ENCODE measurements at regions not wholly inside any gene's neighbourhood (a gene's known extent, or its start where the extent isn't known, plus 50 kb on each side); places are given as distances from the start of the nearest gene placed in this dataset.

DNA sequence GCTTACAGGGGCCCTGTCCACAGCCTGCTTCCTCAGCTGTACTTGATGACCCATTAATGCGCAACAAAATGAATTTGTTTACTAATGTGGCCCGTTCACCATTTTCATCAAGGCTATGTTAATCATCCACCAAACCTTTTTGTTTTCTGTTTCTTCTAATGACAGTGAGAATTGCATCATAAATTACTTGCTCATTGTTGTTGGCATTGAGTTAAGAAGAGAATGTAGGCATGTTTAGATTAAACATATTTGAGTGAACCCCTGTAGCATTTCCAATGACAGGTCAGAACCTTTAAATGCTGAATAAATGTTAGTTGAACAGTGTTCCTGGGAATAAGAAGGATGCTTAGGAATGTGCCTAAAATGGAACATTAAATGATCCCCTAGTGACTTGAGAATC, 183.4 kb downstream of the SPRY1 start:
- H3K27ac ChIP-seq (ENCODE audit: low read depth), result no peak overlapping the region
- no peak overlapping the region for H3K4me3 ChIP-seq (ENCODE audit: low read depth, low read length)
- whole genome bisulfite sequencing, result 92% methylated on average over 2 of the region's 2 CpGs
- no peaks in the 10 kb centered on the region for H3K4me1 ChIP-seq (ENCODE audit: insufficient read depth)
- no peaks in the 10 kb centered on the region for H3K36me3 ChIP-seq (ENCODE audit: insufficient read depth)
- no peak for DNase-seq (ENCODE audit: extremely low spot score)

DNA sequence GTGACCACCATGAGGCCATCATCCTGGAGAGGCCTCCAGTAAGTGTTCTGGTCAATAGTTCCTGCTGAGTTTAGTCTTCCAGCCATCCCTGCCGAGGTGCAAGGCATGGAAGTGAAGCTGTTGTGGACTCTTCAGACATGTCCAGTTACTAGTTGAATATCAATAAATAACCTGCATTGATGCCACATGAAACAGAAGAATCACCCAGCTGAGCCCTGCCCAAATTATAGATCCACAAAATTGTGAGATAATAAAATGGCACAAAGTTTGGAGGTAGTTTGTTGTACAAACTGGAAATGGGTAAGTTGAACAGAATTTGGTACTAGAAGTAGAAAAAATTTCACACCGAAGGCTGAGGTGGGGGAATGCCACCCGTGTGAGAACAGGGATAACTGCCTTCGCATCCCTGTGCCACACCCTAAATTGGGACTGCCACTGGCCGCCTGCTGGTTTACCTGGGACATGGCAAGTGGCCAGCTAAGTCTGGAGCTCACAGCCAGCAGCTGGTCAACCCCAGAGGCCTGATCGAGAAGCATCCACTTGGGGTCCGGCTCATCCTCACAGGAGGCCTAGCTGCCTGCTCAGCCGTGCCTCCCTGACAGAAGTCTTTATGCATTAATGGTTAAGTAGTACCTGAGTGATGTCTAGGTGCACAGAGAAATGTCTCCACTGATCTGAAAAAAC, 184.5 kb downstream of the SPRY1 start:
- no peak for DNase-seq (ENCODE audit: extremely low spot score)
- 97% methylated on average over 8 of the region's 8 CpGs for WGBS
- Histone ChIP-seq H3K4me1 (ENCODE audit: insufficient read depth) (no peaks in the 10 kb centered on the region), H3K36me3 (ENCODE audit: insufficient read depth) (no peaks in the 10 kb centered on the region), H3K27ac (ENCODE audit: low read depth) (no peak overlapping the region), H3K4me3 (ENCODE audit: low read depth, low read length) (no peak overlapping the region)

DNA sequence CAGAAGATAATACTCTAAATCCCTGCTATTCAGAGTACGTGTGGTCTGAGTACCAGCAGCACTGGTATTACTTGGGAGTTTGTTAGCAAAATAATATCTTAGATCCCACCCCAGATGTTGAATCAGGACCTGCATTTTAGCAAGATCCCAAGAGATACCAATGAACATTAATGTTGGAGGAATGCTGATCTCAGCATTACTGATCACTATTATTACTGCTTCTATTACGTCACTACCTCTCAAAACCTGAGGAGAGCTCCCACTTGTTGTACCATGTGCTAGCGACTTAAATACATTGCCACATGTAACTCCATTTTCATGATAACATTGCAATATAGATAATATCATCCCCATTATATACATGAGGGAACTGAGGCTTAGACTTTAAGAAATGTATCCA, 185.2 kb downstream of the SPRY1 start:
- Histone ChIP-seq H3K4me3 (ENCODE audit: low read depth, low read length) (no peak overlapping the region), H3K36me3 (ENCODE audit: insufficient read depth) (no peaks in the 10 kb centered on the region), H3K4me1 (ENCODE audit: insufficient read depth) (no peaks in the 10 kb centered on the region), H3K27ac (ENCODE audit: low read depth) (no peak overlapping the region)
- DNase-seq (ENCODE audit: extremely low spot score), result no peak
- 95% methylated on average over 3 of the region's 3 CpGs for WGBS

DNA sequence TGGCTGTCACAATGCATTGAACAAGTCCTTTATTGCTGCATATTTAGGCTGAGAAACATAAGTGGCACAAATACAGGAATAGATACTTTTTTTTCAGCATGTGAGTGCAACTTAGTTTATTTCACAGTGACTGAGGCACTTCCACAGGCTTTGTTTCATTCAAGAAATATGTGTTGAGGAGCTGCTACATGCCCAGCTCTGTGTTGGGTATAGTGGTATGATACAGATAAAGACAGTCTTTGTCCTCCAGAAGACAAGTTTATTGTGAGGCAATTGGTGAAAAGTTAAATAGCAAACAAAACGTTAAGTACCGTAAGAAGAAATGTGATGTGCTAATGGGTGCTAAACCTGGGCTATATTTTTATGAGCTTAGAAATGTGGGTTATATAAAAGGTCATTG, 186.4 kb downstream of the SPRY1 start:
- no peaks in the 10 kb centered on the region for H3K36me3 ChIP-seq (ENCODE audit: insufficient read depth)
- 85% methylated on average over 2 of the region's 2 CpGs for WGBS
- no peak overlapping the region for H3K4me3 ChIP-seq (ENCODE audit: low read depth, low read length)
- no peak overlapping the region for H3K27ac ChIP-seq (ENCODE audit: low read depth)
- DNase-seq (ENCODE audit: extremely low spot score), result no peak
- no peaks in the 10 kb centered on the region for H3K4me1 ChIP-seq (ENCODE audit: insufficient read depth)

DNA sequence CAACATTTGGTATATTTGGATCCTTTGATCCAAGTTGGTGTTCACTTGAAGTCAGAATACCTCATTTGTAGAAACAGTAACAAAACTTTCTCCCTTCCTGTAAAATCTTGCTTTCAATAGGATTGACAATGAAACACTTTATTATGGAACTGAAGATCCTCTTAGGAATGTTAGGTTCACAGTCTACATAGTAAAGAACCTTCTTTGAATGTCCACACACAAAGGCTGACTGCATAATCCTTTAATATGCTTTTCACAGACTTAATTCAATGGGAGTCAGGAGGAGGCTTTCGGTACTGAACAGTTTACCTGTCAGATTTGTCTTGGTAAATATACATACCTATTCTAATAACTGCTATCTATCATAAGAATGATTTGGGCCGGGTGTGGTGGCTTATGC, 188.5 kb downstream of the SPRY1 start:
- Histone ChIP-seq H3K4me3 (ENCODE audit: low read depth, low read length) (no peak overlapping the region), H3K36me3 (ENCODE audit: insufficient read depth) (no peaks in the 10 kb centered on the region), H3K27ac (ENCODE audit: low read depth) (no peak overlapping the region), H3K4me1 (ENCODE audit: insufficient read depth) (no peaks in the 10 kb centered on the region)
- no peak for DNase-seq (ENCODE audit: extremely low spot score)
- 98% methylated on average over 2 of the region's 2 CpGs for WGBS

DNA sequence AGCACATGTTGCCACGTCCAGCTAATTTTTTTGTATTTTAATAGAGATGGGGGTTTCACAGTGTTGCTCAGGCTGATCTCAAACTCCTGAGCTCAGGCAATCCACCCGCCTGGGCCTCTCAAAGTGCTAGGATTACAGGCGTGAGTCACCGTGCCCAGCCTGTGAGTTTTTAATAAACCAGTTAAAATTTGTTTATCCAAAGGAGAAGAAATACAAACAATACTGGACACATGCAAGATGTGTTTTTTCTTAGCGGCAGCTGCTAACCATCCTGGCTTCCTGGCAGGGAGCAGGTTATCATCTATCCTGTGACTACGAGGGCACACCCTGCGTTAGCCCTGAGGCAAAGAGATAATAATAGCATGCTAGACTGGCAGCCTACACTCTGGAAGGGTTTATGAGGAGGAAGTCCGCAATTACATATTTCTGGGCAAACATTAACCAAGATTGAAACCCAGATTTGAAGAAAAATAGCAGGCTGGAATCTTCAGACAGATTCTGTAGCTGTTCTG, 191.4 kb downstream of the SPRY1 start:
- DNase-seq (ENCODE audit: extremely low spot score), result peak; percentile 20
- 28% methylated on average over 8 of the region's 8 CpGs for WGBS
- Histone ChIP-seq H3K27ac (ENCODE audit: low read depth) (peak overlapping the region; percentile 62), H3K4me3 (ENCODE audit: low read depth, low read length) (no peak overlapping the region), H3K4me1 (ENCODE audit: insufficient read depth) (no peaks in the 10 kb centered on the region), H3K36me3 (ENCODE audit: insufficient read depth) (no peaks in the 10 kb centered on the region)

DNA sequence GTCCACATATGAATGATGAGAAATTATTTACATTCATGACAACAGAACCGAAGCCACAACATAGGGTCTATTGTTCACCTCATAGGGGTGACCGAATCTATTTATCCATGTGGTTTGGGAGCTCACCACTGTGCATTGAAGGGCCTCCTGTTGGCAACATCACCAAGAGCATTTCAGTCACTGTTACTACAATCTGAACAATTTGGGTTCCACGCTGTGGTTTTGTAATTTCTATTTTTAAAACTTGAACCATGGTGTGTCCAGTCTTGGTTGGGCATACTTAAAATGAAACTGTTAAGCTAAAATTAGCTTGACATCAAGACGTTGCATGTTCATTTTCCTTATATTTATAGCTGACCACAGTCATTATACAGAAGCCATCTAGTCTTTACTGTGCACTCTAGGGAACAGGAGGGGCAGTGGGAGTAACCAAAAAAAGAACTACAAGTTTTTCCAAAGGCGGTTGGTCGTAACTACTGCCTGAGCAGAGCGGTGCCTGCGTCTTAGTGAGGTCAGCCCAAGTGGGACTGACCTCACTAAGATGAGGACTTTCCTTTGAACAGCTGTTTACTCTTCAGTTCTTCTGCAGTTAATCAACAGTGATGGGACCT, 192.1 kb downstream of the SPRY1 start:
- 55% methylated on average over 8 of the region's 8 CpGs for WGBS
- Histone ChIP-seq H3K4me3 (ENCODE audit: low read depth, low read length) (no peak overlapping the region), H3K36me3 (ENCODE audit: insufficient read depth) (no peaks in the 10 kb centered on the region), H3K4me1 (ENCODE audit: insufficient read depth) (no peaks in the 10 kb centered on the region), H3K27ac (ENCODE audit: low read depth) (peak overlapping the region; percentile 62)
- DNase-seq (ENCODE audit: extremely low spot score), result no peak

DNA sequence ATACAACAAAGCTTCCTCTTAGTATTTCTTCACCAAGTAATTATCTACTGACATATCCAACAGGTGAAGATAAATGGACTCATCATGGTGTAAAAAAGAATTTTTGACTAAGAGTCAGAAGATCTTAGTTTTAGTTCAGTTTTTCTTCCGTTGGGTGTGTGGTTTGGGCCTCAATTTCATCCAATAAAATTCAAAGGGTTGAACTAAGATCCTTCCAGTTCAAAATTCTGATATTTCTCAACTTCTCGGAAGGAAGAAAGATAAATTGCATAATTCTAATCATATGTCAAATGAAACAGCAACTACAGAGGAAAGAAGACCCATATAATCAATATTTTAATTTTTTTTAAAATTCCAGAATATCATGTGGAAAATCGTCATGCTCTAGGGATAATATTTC, 192.7 kb downstream of the SPRY1 start:
- DNase-seq (ENCODE audit: extremely low spot score), result no peak
- H3K36me3 ChIP-seq (ENCODE audit: insufficient read depth), result no peaks in the 10 kb centered on the region
- no peak overlapping the region for H3K27ac ChIP-seq (ENCODE audit: low read depth)
- H3K4me3 ChIP-seq (ENCODE audit: low read depth, low read length), result no peak overlapping the region
- 82% methylated on average over 3 of the region's 3 CpGs for WGBS
- no peaks in the 10 kb centered on the region for H3K4me1 ChIP-seq (ENCODE audit: insufficient read depth)

DNA sequence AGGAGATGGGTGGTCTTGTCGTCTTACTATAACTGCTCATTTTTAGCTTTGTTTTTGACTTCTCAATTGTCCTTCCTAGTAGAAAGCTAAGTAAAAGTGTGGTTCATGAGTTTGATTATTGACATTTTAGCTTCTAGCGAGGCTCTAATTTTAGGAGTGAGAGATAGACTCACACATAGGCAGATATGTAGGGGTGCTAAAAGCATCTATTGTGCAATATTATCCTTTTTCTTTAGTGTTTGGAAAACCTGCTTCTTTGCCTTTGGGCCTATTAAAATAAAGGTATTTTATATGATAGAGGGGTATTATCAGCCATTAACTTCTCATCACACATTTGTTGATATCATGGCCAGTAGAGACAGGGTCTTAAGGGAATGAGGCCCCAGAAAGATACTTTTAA, 195.3 kb downstream of the SPRY1 start:
- no peak for DNase-seq (ENCODE audit: extremely low spot score)
- WGBS, result 95% methylated on average over 2 of the region's 2 CpGs
- H3K4me3 ChIP-seq (ENCODE audit: low read depth, low read length), result no peak overlapping the region

DNA sequence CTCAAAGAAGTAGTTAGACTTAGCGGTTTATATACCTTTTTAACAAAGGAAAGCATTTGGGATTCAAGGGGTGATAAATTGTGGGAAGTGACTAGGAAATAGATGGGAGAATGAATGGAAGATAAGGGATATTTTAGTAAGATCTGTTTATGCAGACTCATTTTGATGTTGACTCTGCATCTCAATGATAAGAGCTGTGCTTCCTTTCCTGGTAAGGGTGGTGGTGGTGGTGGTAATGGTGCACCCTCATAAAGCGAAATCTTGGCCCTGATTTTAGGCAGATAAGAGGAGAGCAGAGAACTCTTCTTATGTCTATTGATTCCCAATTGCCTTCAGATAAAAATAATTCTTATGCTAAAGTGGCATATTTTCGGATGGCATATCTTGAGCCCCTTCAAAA, 197.1 kb downstream of the SPRY1 start:
- H3K4me3 ChIP-seq (ENCODE audit: low read depth, low read length), result no peak overlapping the region
- no peak for DNase-seq (ENCODE audit: extremely low spot score)
- no peaks in the 10 kb centered on the region for H3K36me3 ChIP-seq (ENCODE audit: insufficient read depth)
- H3K4me1 ChIP-seq (ENCODE audit: insufficient read depth), result no peaks in the 10 kb centered on the region
- no peak overlapping the region for H3K27ac ChIP-seq (ENCODE audit: low read depth)
- WGBS, result 90% methylated on average over 3 of the region's 3 CpGs

More for the DNA sequence above, 195.3 kb downstream of the SPRY1 start:
- Histone ChIP-seq H3K4me1 (ENCODE audit: insufficient read depth) (no peaks in the 10 kb centered on the region), H3K36me3 (ENCODE audit: insufficient read depth) (no peaks in the 10 kb centered on the region), H3K27ac (ENCODE audit: low read depth) (peak overlapping the region; percentile 18)

DNA sequence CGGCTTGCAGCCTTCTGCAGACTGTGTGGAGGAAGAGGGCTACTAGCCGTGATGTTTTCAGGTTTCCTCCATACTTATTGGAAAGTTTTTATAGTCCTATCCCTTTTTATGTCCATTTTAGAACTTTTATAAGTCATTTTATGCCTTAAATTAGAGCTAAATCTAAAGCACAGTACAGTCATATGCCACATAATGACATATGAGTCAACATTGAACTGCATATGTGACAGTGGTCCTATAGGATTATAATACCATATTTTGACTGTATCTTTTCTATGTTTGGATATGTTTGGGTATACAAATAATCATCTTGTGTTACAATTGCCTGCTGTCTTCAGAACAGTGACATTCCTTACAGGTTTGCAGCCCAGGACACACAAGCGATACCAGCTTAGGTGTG, 200.2 kb downstream of the SPRY1 start:
- no peak overlapping the region for H3K27ac ChIP-seq (ENCODE audit: low read depth)
- no peaks in the 10 kb centered on the region for H3K4me1 ChIP-seq (ENCODE audit: insufficient read depth)
- H3K36me3 ChIP-seq (ENCODE audit: insufficient read depth), result no peaks in the 10 kb centered on the region
- DNase-seq (ENCODE audit: extremely low spot score), result no peak
- no peak overlapping the region for H3K4me3 ChIP-seq (ENCODE audit: low read depth, low read length)
- WGBS, result 98% methylated on average over 3 of the region's 3 CpGs

DNA sequence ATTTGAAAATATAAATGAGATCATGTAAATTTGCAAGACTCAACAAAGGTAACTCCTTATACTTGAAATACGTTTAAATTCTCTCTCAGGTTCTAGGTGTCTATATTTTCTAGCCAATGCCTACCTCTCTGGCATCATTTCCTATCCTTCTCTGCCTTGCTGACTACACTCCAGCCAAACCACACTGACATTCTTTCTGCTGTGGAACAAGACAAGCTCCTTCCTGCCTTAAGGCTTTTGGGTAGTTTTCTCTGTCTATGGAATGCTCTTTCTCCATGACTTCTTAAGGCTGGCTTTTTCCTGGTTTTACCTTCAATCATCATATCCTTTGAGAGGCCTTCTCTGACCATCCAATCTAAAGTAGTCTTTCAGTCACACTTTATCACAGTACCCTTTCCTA, 201.0 kb downstream of the SPRY1 start:
- no peak for DNase-seq (ENCODE audit: extremely low spot score)
- H3K27ac ChIP-seq (ENCODE audit: low read depth), result no peak overlapping the region
- H3K36me3 ChIP-seq (ENCODE audit: insufficient read depth), result no peaks in the 10 kb centered on the region
- H3K4me1 ChIP-seq (ENCODE audit: insufficient read depth), result no peaks in the 10 kb centered on the region
- H3K4me3 ChIP-seq (ENCODE audit: low read depth, low read length), result no peak overlapping the region
- WGBS, result 79% methylated on average over 1 of the region's 1 CpG

DNA sequence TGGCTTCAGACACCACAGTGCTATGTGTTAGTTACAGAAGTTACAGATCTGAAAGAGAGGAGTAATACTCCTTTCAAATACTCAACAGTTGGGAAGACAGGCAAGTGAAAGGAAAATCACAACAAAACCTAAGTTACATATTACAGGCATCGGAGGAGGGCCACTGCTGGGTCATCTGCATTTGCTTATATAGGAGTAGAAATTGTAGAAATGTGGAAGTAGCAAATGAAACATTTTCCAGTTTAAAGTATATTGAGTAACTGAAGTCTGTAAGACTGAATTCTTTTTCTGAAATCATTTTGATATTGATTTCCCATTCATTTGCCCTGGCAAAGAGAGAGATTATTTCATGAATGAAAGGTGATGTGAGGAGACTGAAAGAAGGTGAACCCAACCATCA, 201.7 kb downstream of the SPRY1 start:
- no peaks in the 10 kb centered on the region for H3K4me1 ChIP-seq (ENCODE audit: insufficient read depth)
- no peak for DNase-seq (ENCODE audit: extremely low spot score)
- no peak overlapping the region for H3K4me3 ChIP-seq (ENCODE audit: low read depth, low read length)
- no peaks in the 10 kb centered on the region for H3K36me3 ChIP-seq (ENCODE audit: insufficient read depth)
- 96% methylated on average over 1 of the region's 1 CpG for WGBS
- H3K27ac ChIP-seq (ENCODE audit: low read depth), result no peak overlapping the region

DNA sequence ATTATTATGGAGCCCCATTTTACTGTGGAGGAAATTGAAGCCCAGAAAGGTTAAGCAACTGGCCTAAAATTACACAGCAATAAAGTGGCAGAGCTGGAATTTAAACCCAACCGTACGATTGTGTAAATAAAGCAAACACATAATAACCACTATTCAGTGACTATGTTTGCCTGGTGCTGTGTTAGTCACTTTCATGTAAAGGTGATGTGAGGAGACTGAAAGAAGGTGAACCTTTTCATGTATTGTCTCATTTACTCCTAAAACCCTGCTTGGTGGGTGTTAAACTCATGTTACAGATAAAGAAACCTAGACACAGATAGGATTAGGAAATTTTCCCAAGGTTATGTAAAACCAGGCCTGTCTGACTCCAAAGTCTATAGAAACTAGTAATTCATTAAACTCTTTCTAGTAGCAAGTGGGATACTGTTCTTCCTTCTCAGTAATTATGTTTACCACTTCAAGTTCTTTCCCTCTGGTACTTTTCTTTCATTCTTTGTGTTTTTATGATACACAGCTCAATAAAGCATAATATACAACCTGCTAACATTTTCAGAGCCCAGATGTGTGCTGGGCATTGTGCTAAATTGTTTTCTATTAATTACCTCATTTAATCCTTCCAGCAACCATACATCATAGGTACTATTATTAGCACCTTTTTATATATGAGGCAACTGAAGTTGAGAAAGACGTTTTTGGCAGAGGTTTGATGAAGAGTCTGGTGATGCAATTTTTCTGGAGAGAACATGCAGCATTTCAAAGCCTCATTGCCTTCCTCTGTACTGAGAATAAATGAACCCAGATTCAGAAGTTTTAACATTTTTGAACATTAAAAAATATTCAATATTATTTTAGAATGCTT, 202.7 kb downstream of the SPRY1 start:
- DNase-seq (ENCODE audit: extremely low spot score), result no peak
- 48% methylated on average over 3 of the region's 3 CpGs for WGBS
- H3K36me3 ChIP-seq (ENCODE audit: insufficient read depth), result no peaks in the 10 kb centered on the region
- H3K27ac ChIP-seq (ENCODE audit: low read depth), result no peak overlapping the region
- no peak overlapping the region for H3K4me3 ChIP-seq (ENCODE audit: low read depth, low read length)
- no peaks in the 10 kb centered on the region for H3K4me1 ChIP-seq (ENCODE audit: insufficient read depth)
